B cell (primary cell): ENCODE measurements at regions not wholly inside any gene's neighbourhood (a gene's known extent, or its start where the extent isn't known, plus 50 kb on each side); places are given as distances from the start of the nearest gene placed in this dataset.

ENCODE experiments used
- EZH2 ChIP-seq: IDR thresholded peaks from 2 replicates; pipeline ENCODE4 v1.6.1; 2012; ENCODE audit warnings: borderline replicate concordance, low read depth, mild to moderate bottlenecking, moderate library complexity, low read length; ENCODE audit not compliant: insufficient read depth, poor library complexity, severe bottlenecking
- TF ChIP-seq, protein P1 (sequence below): fragments of 200-600 bp; IDR thresholded peaks from one replicate; pipeline ENCODE4 v1.8.0; 2022; ENCODE audit warnings: antibody characterized with exemption, mild to moderate bottlenecking

DNA sequence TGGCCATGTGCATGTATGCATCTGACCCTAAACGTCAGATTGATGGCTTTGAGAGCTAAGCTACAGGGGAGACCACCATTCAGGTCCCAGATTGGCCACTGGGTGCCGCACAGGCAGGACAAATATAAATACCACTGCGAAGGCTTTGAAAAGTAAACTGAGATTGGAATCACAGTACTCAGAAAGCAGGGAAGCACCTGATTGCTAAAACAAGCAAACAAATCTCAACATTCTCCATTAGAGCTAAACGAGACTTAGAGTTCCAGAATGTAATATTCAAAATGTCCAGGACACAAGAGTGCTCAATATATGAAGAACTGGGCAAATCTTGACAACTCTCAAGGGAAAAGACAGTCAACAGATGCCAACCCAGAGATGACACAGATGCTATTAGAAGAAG, 61.0 kb upstream of the GFPT2 start:
- TF ChIP-seq, protein P1, sequence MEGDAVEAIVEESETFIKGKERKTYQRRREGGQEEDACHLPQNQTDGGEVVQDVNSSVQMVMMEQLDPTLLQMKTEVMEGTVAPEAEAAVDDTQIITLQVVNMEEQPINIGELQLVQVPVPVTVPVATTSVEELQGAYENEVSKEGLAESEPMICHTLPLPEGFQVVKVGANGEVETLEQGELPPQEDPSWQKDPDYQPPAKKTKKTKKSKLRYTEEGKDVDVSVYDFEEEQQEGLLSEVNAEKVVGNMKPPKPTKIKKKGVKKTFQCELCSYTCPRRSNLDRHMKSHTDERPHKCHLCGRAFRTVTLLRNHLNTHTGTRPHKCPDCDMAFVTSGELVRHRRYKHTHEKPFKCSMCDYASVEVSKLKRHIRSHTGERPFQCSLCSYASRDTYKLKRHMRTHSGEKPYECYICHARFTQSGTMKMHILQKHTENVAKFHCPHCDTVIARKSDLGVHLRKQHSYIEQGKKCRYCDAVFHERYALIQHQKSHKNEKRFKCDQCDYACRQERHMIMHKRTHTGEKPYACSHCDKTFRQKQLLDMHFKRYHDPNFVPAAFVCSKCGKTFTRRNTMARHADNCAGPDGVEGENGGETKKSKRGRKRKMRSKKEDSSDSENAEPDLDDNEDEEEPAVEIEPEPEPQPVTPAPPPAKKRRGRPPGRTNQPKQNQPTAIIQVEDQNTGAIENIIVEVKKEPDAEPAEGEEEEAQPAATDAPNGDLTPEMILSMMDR: no peak
- TF ChIP-seq EZH2: no peak
